Gastroesophageal sphincter (tissue), 4 donors: ENCODE measurements at regions not wholly inside any gene's neighbourhood (a gene's known extent, or its start where the extent isn't known, plus 50 kb on each side); places are given as distances from the start of the nearest gene placed in this dataset.
"Not testable (repeated sequence)": the region's sequence is repeated elsewhere in the genome, so short reads cannot be mapped to it uniquely, and the experiment has no call there.

Source experiments
- ATAC-seq: fragments of 150-250 bp; one replicate; pipeline ENCODE4 v1.9.1; 2016; ENCODE audit warnings: mild to moderate bottlenecking, moderate library complexity
- H3K27ac ChIP-seq, 4 donors: fragments of 200-600 bp; sonication (generic) in 3 of 4; 1 replicate in 3 of 4; 2 replicates in 1 of 4; pipeline ENCODE4 v1.5.1; 2016 to 2019
- H3K27me3 ChIP-seq: fragments of 200-600 bp; sonication (generic); one replicate; pipeline ENCODE4 v1.5.1; 2019
- H3K36me3 ChIP-seq, 2 donors: fragments of 200-600 bp; sonication (generic); one replicate each; pipeline ENCODE4 v1.5.1; 2019; ENCODE audit warnings: control low read depth in 1 of 2
- H3K4me1 ChIP-seq, 3 donors: fragments of 200-600 bp; sonication (generic); 1 replicate in 2 of 3; 2 replicates in 1 of 3; pipeline ENCODE4 v1.5.1; 2016 to 2019; ENCODE audit warnings: control low read depth in 2 of 3
- H3K4me3 ChIP-seq, 2 donors: fragments of 200-600 bp; sonication (generic); one replicate each; pipeline ENCODE4 v1.5.1; 2019; ENCODE audit warnings: mild to moderate bottlenecking in 1 of 2, moderate library complexity in 1 of 2
- H3K9me3 ChIP-seq, 3 donors: fragments of 200-600 bp; sonication (generic); one replicate each; pipeline ENCODE4 v1.5.1; 2017 to 2019; ENCODE audit warnings: control low read depth in 2 of 3
- CTCF ChIP-seq, 4 experiments: fragments of 200-600 bp in 2 of 4; fragments of 450-650 bp in 2 of 4; sonication (generic) in 1 of 4; IDR thresholded peaks; one replicate each; pipeline ENCODE4 v1.5.1; 2017 to 2019; ENCODE audit warnings: antibody characterized with exemption in 4 of 4, mild to moderate bottlenecking in 2 of 4, moderate library complexity in 2 of 4
- EP300 ChIP-seq: sonication (generic); formaldehyde crosslinking; IDR thresholded peaks from one replicate; pipeline ENCODE4 v1.6.1; 2017; ENCODE audit warnings: antibody characterized with exemption, mild to moderate bottlenecking
- POLR2A ChIP-seq, 2 donors: fragments of 450-650 bp; IDR thresholded peaks; one replicate each; pipeline ENCODE4 v1.6.1; 2017; ENCODE audit warnings: antibody characterized with exemption in 2 of 2, mild to moderate bottlenecking in 2 of 2, moderate library complexity in 1 of 2
- POLR2AphosphoS5 ChIP-seq: sonication (generic); formaldehyde crosslinking; IDR thresholded peaks from one replicate; pipeline ENCODE4 v1.6.1; 2017; ENCODE audit warnings: antibody characterized with exemption
- WGBS, 2 donors: methylation state at CpG; one replicate each; pipeline ENCODE4 v1.1.5; 2018; ENCODE audit warnings: low coverage in 1 of 2; 5-methylcytosine and 5-hydroxymethylcytosine counted together

GRCh38 chr2:216932863-216933548, 73.1 kb upstream of the TNP1 start:
- no peaks in the 10 kb centered on the region for H3K36me3 ChIP-seq
- H3K4me3 ChIP-seq = no peak overlapping the region
- H3K27me3 ChIP-seq = no peaks in the 10 kb centered on the region
- 79 to 94% methylated on average over 3 to 12 of the region's 12 CpGs for WGBS, 2 donors
- no peaks in the 10 kb centered on the region for H3K9me3 ChIP-seq
- no peak for TF ChIP-seq POLR2A (IDR thresholded peaks at IDR 0.05)
- no peak for TF ChIP-seq CTCF (IDR thresholded peaks at IDR 0.05)
- TF ChIP-seq EP300 = no peak
- TF ChIP-seq POLR2AphosphoS5 = no peak
- no peak overlapping the region for H3K27ac ChIP-seq
- H3K4me1 ChIP-seq = peaks cover 0 to 27% (median 4%) of the 10 kb centered on the region in 3 donors
- ATAC-seq = no peak

GRCh38 chr2:216932113-216932862, 72.4 kb upstream of the TNP1 start:
- no peak for ATAC-seq
- H3K9me3 ChIP-seq = no peaks in the 10 kb centered on the region
- no peaks in the 10 kb centered on the region for H3K36me3 ChIP-seq
- TF ChIP-seq CTCF (IDR thresholded peaks at IDR 0.05) (no peak), EP300 (no peak), POLR2A (IDR thresholded peaks at IDR 0.05) (no peak), POLR2AphosphoS5 (no peak)
- H3K4me3 ChIP-seq = no peak overlapping the region
- H3K4me1 ChIP-seq = peaks cover 0 to 24% (median 4%) of the 10 kb centered on the region in 3 donors
- 96 to 100% methylated on average over 2 of the region's 2 CpGs for WGBS, 2 donors
- no peaks in the 10 kb centered on the region for H3K27me3 ChIP-seq
- H3K27ac ChIP-seq = no peak overlapping the region

- no peaks in the 10 kb centered on the region for H3K36me3 ChIP-seq
- no peaks in the 10 kb centered on the region for H3K27me3 ChIP-seq
- 100% methylated on average over 1 to 2 of the region's 2 CpGs for WGBS, 2 donors
- no peak for TF ChIP-seq POLR2AphosphoS5
- no peak for TF ChIP-seq POLR2A (IDR thresholded peaks at IDR 0.05)
- no peak for TF ChIP-seq CTCF (IDR thresholded peaks at IDR 0.05)
- no peak for TF ChIP-seq EP300
- H3K4me1 ChIP-seq = peaks cover 0 to 12% (median 0%) of the 10 kb centered on the region in 3 donors
- no peak for ATAC-seq
- H3K27ac ChIP-seq = no peak overlapping the region
- no peak overlapping the region for H3K4me3 ChIP-seq
- H3K9me3 ChIP-seq = no peaks in the 10 kb centered on the region
Measured at GRCh38 chr2:216930716-216931115, 70.9 kb upstream of the TNP1 start.

GRCh38 chr2:216929338-216929737, 69.5 kb upstream of the TNP1 start:
- not testable (repeated sequence) for ATAC-seq, H3K27me3 ChIP-seq, H3K4me3 ChIP-seq, H3K27ac ChIP-seq, H3K36me3 ChIP-seq, H3K4me1 ChIP-seq, H3K9me3 ChIP-seq
- WGBS, 2 donors = 85 to 93% methylated on average over 4 of the region's 4 CpGs

GRCh38 chr2:216927163-216927562, 67.3 kb upstream of the TNP1 start:
- TF ChIP-seq CTCF (IDR thresholded peaks at IDR 0.05) (no peak), POLR2AphosphoS5 (no peak), EP300 (no peak)
- Histone ChIP-seq H3K9me3 (no peaks in the 10 kb centered on the region), H3K27me3 (no peaks in the 10 kb centered on the region), H3K4me1 (no peaks in the 10 kb centered on the region), H3K4me3 (no peak overlapping the region), H3K27ac (no peak overlapping the region), H3K36me3 (no peaks in the 10 kb centered on the region)
- WGBS, 2 donors = 78% methylated on average over 1 of the region's 5 CpGs; no CpG with 5 or more reads in 1 of the 2 donors
- ATAC-seq = no peak
